D341Med (cell line): ENCODE measurements at regions not wholly inside any gene's neighbourhood (a gene's known extent, or its start where the extent isn't known, plus 50 kb on each side); places are given as distances from the start of the nearest gene placed in this dataset.
"Not testable (repeated sequence)": the region's sequence is repeated elsewhere in the genome, so short reads cannot be mapped to it uniquely, and the experiment has no call there.

ENCODE experiments used
- DNase-seq: peaks from one replicate; pipeline ENCODE4 v3.0.0; 2012; ENCODE audit warnings: low spot score

DNA sequence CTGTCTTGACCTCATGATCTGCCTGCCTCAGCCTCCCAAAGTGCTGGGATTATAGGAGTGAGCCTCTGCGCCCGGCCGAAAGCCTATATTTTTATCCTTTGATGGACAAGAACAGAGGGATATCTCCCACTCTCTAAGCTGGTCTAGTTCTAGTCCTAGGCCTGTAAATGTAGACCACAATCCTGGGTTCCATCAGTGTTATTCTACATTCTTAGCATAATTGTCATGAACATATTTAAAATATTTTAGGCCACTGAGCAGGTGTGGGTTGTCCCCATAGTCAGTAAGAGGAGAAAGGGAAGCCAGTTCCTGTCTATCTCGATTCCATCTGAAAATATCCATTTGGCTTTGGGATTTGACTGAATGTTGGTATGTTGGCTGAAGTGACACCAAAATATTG lies 118.1 kb downstream of the EBLN2 start:
- no peak for DNase-seq

DNA sequence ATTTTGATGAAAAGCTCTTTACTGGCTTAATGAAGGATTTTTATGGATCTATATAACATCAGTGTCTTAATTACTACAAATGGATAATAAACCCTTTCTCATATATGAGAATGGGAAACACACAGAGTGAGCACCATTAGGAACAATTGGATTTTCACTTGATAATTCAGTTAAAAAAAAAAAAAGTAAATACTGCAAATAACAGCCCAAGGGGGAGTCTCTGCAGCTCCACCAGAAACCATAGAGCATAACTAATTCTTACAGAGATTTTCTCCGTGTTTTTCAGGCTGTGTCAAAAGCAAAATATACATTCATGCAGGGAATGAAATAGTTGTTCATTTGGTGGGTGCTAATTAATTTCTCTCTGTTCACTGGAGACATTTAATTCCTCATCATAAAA lies 125.3 kb downstream of the EBLN2 start:
- DNase-seq = no peak

DNA sequence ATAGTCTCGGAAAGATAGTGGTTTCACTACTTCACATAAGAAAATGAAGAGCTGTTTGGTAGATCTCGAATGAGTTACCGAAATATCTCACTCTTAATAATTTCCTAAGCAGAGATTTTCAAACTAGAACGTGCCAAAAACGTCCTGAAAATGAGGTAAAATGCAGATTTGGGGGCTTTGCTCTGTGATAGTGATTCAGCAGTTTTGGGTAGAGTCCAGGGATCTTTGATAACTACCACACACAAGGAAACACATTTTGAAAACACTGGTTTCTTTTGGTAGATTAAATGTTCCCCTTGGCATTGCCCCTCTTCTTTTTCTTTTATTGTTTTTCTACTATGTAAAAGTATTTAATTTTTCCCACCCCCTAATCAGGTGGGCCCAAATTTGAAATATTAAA lies 125.9 kb downstream of the EBLN2 start:
- DNase-seq = no peak

DNA sequence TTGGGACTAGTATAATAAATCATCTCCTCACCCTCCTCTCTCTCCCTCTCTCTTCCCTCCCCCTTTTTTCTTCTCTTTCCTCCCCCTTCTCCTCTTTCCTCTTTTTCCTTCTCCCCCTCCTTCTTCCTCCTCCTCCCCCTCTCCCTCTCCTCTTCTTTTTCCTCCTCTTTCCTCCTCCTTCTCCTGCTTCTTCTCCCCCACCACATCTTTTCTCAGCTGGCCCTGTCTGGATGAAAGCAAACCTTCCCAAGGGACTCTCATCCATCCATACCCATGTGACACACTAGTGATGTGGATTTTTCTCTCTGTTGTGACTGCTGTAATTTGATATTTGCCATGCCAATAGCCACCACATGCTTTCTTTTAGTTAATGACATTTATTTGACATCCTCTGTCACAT lies 127.2 kb downstream of the EBLN2 start:
- no peak for DNase-seq

DNA sequence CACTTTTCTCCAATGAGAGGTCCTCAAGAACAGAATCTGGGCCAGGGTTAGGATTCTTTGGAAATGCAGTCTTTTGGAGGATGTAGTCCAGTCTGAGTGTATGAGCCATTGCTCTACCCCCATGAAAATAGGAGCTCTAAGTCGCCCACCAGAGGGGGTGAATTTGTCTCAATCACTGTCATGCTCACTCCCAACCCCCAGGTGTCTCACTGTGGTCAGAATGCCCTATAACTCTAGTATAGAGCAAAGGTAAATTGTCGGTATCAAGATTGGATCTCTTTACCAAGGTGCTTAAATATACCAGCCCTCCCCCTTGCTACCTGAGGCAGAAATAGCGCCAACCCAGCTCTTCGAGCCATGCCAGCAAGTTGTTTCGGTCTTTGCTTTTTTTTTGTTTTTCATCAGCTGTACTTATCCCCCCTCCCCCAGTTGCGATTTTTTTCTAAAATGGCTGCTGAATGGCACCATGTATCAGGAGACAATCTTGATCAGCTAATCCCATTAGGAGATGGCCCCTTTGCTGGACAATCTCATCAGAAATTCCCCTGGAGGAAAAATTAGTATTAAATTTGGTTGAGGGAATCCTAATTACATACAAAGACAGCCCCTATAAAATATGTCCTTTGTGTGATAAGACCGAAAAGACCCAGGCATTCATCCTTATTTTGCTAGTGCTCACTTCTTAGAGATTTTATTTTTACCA lies 130.7 kb downstream of the EBLN2 start:
- peak; percentile 39 for DNase-seq

DNA sequence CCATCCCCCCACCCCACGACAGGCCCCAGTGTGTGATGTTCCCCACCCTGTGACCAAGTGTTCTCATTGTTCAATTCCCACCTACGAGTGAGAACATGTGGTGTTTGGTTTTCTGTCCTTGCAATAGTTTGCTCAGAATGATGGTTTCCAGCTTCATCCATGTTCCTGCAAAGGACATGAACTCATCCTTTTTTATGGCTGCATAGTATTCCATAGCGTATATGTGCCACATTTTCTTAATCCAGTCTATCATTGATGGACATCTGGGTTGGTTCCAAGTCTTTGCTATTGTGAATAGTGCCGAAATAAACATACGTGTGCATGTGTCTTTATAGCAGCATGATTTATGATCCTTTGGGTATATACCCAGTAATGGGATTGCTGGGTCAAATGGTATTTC lies 132.5 kb downstream of the EBLN2 start:
- not testable (repeated sequence) for DNase-seq

DNA sequence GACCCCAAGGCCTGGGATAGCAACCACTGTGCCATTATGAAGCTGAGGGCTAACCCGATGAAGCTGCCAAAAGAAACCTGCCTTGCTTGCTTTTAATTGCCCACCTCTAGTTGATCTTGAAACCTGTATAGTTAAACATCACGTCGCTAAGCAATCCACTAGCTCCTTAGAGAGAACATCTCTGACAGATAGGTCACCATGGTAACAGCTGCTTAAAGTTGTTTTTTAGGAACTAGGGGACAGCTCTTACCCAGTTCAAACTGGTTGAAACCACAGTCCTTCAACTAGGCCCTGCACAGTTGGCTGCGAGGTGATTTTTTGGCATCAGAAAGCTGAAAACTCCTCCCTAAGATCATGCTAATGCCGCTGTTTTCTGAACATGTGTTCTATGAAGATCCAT lies 135.7 kb downstream of the EBLN2 start:
- DNase-seq = no peak

DNA sequence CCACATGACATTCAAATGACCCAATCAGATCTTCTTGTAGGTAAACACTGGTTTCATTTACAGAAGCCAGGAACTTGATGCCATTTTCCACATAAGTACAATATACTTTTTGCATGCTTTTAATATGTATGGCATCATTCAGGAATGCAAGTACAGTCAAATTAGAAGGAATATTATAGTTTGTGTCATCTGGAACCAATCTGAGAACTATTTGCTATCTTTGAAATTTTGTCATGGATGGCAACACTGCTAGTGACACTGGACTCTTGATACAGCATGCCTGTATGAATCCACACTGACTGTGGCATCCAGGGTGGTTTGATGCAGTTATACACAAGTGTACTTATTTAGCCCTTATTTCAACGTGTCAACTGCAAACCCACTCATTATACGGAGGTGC lies 141.6 kb downstream of the EBLN2 start:
- DNase-seq = no peak

DNA sequence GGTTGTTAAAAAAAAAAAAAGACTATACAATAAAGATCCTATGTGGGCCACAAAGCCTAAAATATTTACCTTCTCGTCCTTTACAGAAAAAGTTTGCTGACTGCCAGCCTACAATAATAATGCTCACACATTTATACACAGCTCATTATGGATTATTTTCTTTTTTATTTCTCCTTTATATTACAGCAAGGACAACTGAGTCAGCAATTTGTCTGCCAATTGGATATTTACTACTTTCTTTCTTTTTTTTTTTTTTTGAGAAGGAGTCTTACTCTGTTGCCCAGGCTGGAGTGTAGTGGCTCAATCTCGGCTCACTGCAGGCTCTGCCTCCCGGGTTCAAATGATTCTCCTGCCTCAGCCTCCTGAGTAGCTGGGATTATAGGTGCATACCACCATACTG lies 142.2 kb downstream of the EBLN2 start:
- no peak for DNase-seq

DNA sequence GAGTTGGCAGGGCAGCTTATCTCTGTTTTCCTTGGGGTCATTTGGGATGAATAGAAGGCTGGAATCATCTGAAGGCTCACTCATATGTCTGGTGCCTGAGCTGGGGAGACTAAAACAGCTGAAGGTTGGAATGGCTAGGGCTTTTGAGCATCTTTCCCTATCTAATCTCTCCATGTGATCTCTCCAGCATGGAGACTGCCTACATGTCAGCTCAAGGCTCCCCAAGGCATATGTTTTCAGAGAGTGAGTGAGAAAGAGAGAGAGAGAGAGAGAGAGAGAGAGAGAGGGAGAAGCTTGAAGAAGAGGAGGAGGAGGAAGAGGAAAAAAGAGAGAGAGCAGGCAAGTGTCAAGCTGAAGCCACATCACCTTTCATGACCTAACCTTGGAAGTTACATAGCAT lies 143.4 kb downstream of the EBLN2 start:
- DNase-seq = no peak

DNA sequence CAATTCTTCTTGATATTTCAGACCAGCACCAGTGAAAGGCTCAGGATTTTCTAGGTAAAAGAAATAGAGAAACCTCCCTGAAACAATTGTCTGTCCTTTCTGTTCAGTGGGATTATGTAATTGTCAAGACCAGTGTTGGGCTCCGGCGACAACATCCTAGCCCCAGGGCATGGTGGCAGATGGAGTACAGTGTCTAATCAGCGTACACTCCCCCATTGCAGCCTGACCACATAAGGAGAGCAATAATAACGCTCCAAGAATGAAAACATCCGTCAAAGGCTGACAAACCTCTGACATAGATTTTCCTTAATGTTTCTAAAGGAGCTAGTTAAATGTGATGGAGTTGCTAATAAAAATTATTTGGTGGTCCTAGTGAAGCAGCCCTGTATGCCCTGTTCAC lies 144.6 kb downstream of the EBLN2 start:
- DNase-seq = no peak

DNA sequence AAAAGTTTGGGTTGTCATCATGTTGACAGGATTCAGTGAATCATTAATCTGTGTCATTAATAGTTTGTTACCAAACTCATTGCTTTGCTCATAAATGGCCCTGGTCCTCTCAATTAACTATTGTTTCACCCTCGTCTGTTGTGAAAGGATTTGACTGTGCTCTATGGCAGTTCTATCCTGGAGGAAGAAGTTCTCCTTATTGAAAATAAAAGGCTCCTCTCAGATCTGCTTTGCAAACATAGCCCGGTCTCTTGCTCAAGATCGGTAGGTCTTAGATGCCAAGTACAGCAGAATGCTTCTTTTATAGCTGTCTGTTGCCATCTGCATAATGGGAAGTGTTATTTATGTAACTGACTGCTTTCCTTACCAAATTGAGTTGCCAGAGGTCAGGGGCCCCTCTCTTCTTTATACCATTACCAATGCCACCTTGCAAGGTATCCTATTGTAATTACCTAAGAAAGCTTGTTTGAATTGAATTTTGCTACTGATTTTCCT lies 146.5 kb downstream of the EBLN2 start:
- no peak for DNase-seq

DNA sequence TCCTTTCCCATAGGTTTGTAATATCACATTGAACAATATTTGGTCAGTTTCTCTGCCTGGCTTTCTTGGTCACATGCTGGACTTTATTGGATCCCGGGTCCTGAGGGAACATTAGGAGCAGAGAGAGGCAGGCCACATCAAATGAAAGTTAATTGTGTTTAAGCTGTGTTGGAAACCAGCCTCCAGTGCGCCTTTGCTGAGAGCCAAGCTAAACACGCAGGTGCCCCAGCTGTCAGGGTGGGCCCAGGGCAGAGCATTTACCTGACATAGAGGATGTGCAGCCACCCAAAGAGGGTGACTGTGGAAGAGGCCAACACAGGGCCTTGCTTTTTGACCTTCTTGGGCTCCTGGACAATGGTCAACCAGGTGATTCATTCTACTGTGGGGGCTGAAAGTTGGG lies 149.3 kb downstream of the EBLN2 start:
- no peak for DNase-seq

DNA sequence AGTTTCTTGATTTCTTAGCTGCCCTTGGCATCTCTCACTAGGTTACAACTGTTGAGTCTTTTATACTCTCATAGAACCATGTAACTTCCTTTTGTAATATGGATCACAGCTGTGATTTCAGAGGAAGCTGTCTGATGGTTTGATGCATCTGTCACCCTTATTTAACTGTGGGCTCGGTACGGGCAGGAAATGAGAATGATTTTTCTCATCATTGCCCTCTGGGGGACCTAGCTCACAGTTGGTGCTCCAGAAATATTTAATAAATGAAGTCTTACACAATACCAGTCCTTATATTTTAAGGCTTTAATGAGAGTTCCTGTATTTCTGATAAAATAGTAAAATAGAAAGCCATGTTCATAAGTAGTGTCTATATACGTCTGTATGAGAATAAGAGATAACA lies 151.2 kb downstream of the EBLN2 start:
- no peak for DNase-seq

DNA sequence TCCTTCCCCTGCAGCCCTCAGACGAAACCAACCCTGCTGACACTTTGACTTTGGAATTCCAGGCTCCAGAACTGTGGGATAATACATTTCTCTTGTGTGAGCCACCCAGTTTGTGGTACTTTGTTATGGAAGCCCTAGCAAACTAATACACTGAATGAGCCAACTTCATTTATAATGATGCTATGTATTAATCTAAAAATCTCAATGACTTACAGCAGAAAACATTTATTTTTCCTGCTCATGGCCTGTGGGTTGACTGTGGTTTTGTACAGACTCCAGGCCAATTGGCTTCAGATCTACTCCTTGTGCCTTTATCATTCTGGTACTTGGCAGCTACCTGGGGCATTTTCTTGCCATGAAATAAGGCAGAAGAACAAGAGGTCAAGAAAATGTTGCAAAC lies 152.4 kb downstream of the EBLN2 start:
- no peak for DNase-seq

DNA sequence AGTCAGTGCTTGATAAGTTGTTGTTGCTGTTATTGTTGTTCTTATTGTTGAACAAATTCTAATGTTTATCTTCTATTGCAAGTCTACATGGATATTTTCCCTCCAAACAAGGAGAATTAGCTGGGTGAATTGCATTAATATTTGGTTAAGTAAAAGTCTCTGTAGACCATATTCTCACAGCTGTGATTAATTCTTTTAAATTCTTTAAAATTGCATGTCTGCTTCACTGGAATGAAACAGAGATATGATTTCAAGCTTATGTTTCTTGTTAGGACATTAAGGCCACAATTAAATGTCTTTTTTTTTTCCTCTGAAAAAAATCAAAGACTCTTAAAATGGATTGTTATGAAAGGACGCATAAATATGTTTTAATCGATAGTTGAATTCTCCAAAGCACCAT lies 153.4 kb downstream of the EBLN2 start:
- no peak for DNase-seq

DNA sequence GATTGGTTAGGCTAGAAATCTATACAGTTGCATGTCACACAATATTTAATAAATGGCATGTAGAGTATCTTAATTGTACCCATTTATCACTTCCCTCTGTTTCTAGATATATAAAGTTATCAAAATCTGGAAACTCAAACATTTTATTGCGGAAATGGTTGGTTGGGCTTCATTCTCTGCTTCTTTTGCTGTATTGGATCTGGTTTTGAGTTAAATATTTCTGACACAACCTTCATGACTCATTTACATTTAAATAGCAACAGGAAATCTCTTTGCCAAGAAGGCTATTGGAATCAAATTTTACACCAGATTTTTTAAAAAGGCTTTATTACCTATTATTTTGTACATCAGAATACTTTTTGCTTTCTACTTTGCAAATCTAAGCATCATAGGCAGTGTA lies 153.8 kb downstream of the EBLN2 start:
- no peak for DNase-seq

DNA sequence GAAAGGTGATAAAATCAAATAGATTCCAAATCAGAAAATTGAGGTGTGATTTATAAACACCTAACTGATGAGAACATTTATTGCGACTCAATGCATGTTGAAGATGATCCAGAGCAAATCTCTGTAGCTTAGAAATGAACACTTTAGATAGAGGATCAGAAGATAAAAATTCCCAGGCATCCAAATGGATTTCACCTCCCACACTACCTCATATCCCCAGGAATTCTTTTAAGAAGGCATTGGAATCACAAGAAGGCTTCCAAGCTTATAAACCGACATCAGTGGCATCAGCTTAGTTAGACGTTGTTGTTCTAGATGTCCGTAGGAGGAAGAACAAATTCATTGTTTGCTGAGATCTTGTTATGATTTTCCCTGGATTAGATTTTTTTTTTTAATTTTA lies 154.4 kb downstream of the EBLN2 start:
- no peak for DNase-seq

DNA sequence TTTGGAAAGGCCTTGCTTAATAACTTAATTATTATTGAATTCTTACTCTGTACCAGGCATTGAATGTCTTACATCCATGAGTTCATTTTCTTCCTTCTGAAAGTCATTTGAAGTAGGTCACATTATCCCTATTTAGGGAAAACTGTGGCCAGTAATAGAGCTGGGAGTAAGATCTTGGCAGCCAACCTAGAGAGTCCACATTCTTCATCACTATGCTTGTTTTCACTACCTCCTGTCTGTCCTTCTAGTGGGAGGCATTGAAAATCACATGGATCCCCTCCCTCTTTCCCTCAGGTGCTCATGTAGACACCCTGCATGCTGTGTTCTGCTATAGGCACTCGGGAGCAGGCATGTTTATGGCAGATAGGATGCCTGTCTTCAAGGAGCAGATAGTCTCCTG lies 154.9 kb downstream of the EBLN2 start:
- DNase-seq = no peak

DNA sequence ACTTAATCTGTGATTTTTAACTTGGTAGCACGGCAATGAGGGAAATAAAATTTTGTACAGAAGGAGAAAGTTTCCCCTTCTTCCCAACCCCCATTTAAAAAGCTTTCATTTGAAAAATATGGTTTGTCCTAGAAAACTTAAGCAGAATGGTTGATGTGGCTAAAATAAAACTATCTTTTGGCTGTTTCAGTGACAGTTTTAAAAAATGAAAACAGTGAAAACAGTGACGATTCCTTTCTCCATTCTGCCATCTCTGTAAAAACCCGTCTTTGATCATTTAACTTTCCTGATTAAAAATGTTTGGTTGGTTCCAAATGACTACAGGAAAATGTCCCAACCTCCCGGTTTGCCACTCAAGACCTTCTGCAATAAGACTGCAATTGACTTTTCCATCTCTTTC lies 160.7 kb downstream of the EBLN2 start:
- DNase-seq = no peak

DNA sequence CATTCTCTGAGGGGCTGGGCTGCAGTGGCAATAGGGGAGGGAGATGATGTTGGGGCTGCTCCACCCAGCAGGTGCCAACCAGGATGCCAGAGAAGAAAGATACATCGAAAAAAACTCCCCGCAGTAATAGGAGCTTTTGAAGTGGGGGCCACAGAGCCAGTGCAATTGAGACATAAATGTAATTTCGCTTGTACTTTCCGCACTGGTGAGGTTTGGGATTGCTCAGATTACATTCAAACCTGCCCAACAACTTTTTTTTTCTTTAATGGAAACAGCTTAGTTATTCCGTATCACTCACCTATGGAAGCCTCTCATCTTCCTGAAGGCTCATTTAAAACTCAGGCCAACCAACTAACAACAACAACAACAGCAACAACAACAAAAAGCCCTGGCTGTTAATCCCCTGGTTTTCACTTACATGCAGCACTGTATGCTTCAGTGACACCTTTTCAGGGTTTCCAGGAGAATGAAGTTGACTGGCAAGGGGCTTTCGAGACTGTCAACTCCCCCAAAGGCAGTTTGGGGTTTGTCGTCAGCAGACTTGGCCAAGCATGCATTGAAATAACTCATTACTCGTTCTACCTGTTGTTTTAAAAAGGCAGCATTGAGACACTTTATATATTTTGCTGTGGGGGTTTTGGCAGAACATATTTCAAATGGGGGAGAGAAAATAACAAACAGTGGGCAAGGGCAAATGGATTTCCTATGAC lies 163.8 kb downstream of the EBLN2 start:
- DNase-seq = no peak

DNA sequence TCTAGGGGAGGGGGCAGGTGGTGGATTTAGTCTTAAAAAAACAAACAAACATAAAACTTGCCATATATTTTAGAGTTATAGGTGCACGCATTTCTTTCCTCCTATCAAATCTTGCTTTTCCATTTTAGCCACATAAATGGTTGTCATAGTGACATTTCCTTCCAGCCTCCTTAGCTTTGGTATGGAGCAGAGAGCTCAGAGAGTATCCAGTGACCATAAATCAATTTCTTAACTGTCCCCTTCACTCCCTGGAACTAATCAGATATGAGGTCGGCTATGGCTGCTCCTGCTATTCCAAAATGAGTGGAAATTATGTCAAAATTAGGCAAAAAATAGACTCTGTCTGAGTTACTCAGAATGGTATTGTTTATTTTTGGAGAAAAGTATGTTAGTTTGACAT lies 164.5 kb downstream of the EBLN2 start:
- DNase-seq = no peak

DNA sequence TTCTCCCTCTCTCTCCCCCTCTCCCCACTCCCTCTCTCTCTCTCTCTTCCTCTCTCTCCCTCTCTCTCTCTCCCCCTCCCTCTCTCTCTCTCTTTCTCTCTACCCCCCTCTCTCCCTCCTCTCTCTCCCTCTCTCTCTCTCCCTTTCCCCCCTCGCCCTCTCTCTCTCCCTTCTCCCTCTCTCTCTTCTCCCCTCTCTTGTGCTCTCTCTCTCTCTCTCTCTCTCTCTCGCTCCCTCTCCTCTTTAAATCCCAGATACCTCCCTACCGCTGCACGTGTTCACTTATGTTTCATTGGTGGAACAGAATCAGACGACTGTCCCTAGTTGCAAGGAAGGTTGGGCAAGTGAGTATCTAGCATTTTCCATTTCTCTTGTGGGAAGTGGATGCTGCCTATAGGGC lies 166.5 kb downstream of the EBLN2 start:
- no peak for DNase-seq

DNA sequence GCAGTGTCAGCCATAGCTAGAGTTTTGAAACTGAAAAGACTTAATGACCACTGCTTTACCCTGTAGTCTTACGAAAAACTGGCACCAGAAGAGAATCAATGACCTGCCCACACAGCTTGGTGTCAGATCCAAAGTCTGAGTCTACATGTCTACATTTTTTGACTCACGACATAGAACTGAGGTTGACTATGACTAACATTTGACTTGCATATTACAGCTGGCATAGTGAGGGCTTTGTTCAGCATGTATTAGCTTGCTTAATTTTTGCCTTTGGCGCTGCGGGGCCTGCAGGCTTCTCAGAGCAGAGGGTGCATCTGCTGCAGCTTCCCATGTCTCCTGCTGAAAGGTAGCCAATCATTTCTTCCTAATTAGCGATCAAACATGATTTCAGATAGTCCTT lies 167.0 kb downstream of the EBLN2 start:
- no peak for DNase-seq
